KMS-11 (cell line): ENCODE measurements at regions not wholly inside any gene's neighbourhood (a gene's known extent, or its start where the extent isn't known, plus 50 kb on each side); places are given as distances from the start of the nearest gene placed in this dataset.
"Not testable (repeated sequence)": the region's sequence is repeated elsewhere in the genome, so short reads cannot be mapped to it uniquely, and the experiment has no call there.

ENCODE experiments used
- H2AFZ ChIP-seq: fragments of 200-600 bp; sonication (generic); 2 replicates; pipeline ENCODE4 v1.6.1; 2016; ENCODE audit warnings: antibody characterized with exemption, mixed run types, low read depth
- H3K27ac ChIP-seq: fragments of 200-600 bp; sonication (generic); 2 replicates; pipeline ENCODE4 v1.6.1; 2016; ENCODE audit warnings: mild to moderate bottlenecking, mixed run types
- H3K27me3 ChIP-seq: fragments of 200-600 bp; sonication (generic); 2 replicates; pipeline ENCODE4 v1.6.1; 2017; ENCODE audit warnings: mild to moderate bottlenecking, low read depth, mixed run types, moderate library complexity; ENCODE audit not compliant: insufficient read depth
- H3K36me3 ChIP-seq: fragments of 200-600 bp; sonication (generic); 2 replicates; pipeline ENCODE4 v1.6.1; 2017; ENCODE audit warnings: mild to moderate bottlenecking, mixed run types; ENCODE audit not compliant: insufficient read depth
- H3K4me1 ChIP-seq: fragments of 200-600 bp; sonication (generic); 2 replicates; pipeline ENCODE4 v1.6.1; 2016; ENCODE audit warnings: mild to moderate bottlenecking, low read depth, mixed run types; ENCODE audit not compliant: poor library complexity, severe bottlenecking
- H3K4me2 ChIP-seq: fragments of 200-600 bp; sonication (generic); 2 replicates; pipeline ENCODE4 v1.7.0; 2016; ENCODE audit warnings: mild to moderate bottlenecking, mixed run types
- H3K4me3 ChIP-seq: fragments of 200-600 bp; sonication (generic); IDR thresholded peaks from 2 replicates; pipeline ENCODE4 v1.6.1; 2017; ENCODE audit warnings: low read depth, low read length, mixed read lengths; ENCODE audit not compliant: insufficient read depth
- H3K79me2 ChIP-seq: fragments of 200-600 bp; sonication (generic); 2 replicates; pipeline ENCODE4 v1.6.1; 2016; ENCODE audit warnings: low read depth, mixed run types; ENCODE audit not compliant: insufficient read depth
- H3K9ac ChIP-seq: fragments of 200-600 bp; sonication (generic); 2 replicates; pipeline ENCODE4 v1.6.1; 2016; ENCODE audit warnings: mild to moderate bottlenecking, mixed run types
- H4K20me1 ChIP-seq: fragments of 200-600 bp; sonication (generic); 2 replicates; pipeline ENCODE4 v1.6.1; 2016; ENCODE audit warnings: mild to moderate bottlenecking, mixed run types; ENCODE audit not compliant: insufficient read depth
- CTCF ChIP-seq: fragments of 200-600 bp; sonication (generic); conservative IDR thresholded peaks from 2 replicates; pipeline ENCODE4 v1.6.1; 2017; ENCODE audit warnings: low read depth, mild to moderate bottlenecking, antibody characterized with exemption, low read length, moderate library complexity, mixed read lengths

GRCh38 chr5:168097876-168098653 is 193.4 kb upstream of the WWC1 start:
- Histone ChIP-seq H3K27ac (no peak overlapping the region), H2AFZ (no peak overlapping the region), H4K20me1 (no peaks in the 10 kb centered on the region), H3K9ac (no peak overlapping the region), H3K36me3 (no peaks in the 10 kb centered on the region), H3K79me2 (no peaks in the 10 kb centered on the region), H3K4me1 (no peaks in the 10 kb centered on the region), H3K4me2 (no peak overlapping the region), H3K4me3 (no peak overlapping the region), H3K27me3 (no peaks in the 10 kb centered on the region)
- no peak for TF ChIP-seq CTCF

- H2AFZ ChIP-seq, result no peak overlapping the region
- H3K27me3 ChIP-seq, result no peaks in the 10 kb centered on the region
- H3K27ac ChIP-seq, result no peak overlapping the region
- H3K9ac ChIP-seq, result no peak overlapping the region
- H3K4me3 ChIP-seq, result no peak overlapping the region
- no peaks in the 10 kb centered on the region for H4K20me1 ChIP-seq
- no peaks in the 10 kb centered on the region for H3K79me2 ChIP-seq
- H3K4me2 ChIP-seq, result no peak overlapping the region
- no peak for TF ChIP-seq CTCF
- H3K36me3 ChIP-seq, result no peaks in the 10 kb centered on the region
- no peaks in the 10 kb centered on the region for H3K4me1 ChIP-seq
These were observed 190.1 kb upstream of the WWC1 start for GRCh38 chr5:168101352-168101751.

GRCh38 chr5:168103018-168103417 is 188.4 kb upstream of the WWC1 start:
- not testable (repeated sequence) for H3K4me2 ChIP-seq, H3K79me2 ChIP-seq, H3K4me3 ChIP-seq, H3K4me1 ChIP-seq, H3K9ac ChIP-seq, H4K20me1 ChIP-seq, H2AFZ ChIP-seq, H3K27ac ChIP-seq, H3K27me3 ChIP-seq, H3K36me3 ChIP-seq

- H3K27ac ChIP-seq, result no peak overlapping the region
These were observed 187.1 kb upstream of the WWC1 start for GRCh38 chr5:168104350-168104749.

More at GRCh38 chr5:168104350-168104749, 187.1 kb upstream of the WWC1 start:
- Histone ChIP-seq H3K9ac (no peak overlapping the region), H3K4me2 (no peak overlapping the region), H2AFZ (no peak overlapping the region), H4K20me1 (no peaks in the 10 kb centered on the region), H3K27me3 (no peaks in the 10 kb centered on the region), H3K36me3 (no peaks in the 10 kb centered on the region), H3K4me1 (no peaks in the 10 kb centered on the region), H3K4me3 (no peak overlapping the region), H3K79me2 (no peaks in the 10 kb centered on the region)
- no peak for TF ChIP-seq CTCF
